Left ventricle myocardium inferior (tissue), 1 donor: ENCODE measurements at regions not wholly inside any gene's neighbourhood (a gene's known extent, or its start where the extent isn't known, plus 50 kb on each side); places are given as distances from the start of the nearest gene placed in this dataset.

Experiments
- DNase-seq: peaks from one replicate; pipeline ENCODE4 v3.0.0-alpha.2; 2020
- H3K27ac ChIP-seq: fragments of 200-600 bp; replicated peaks from 2 replicates; pipeline ENCODE4 v1.8.0; 2021
- H3K27me3 ChIP-seq: fragments of 200-600 bp; 2 replicates; pipeline ENCODE4 v1.8.0; 2021; ENCODE audit warnings: low read depth
- H3K36me3 ChIP-seq: fragments of 200-600 bp; 2 replicates; pipeline ENCODE4 v1.8.0; 2021
- H3K4me1 ChIP-seq: fragments of 200-600 bp; 2 replicates; pipeline ENCODE4 v1.8.0; 2021
- H3K4me3 ChIP-seq: fragments of 200-600 bp; 2 replicates; pipeline ENCODE4 v1.8.0; 2021; ENCODE audit warnings: mild to moderate bottlenecking, moderate library complexity
- H3K9me3 ChIP-seq: fragments of 200-600 bp; replicated peaks from 2 replicates; pipeline ENCODE4 v1.8.0; 2021
- CTCF ChIP-seq: fragments of 200-600 bp; IDR thresholded peaks from 2 replicates; pipeline ENCODE4 v1.8.0; 2021; ENCODE audit warnings: antibody characterized with exemption, mild to moderate bottlenecking, borderline replicate concordance
- intact Hi-C: fragments of 100-400 bp; cut with micrococcal nuclease; formaldehyde crosslinking; loops from one replicate; pipeline ENCODE4 v1.11.0; 2022
- donor health status: DM: no; HTN: yes; CAD: no; lungs with severe emphysema.

GRCh38 chr11:122304973-122305372 lies 189.0 kb upstream of the BLID start:
- Histone ChIP-seq H3K4me1 (peaks cover 19% of the 10 kb centered on the region), H3K36me3 (no peaks in the 10 kb centered on the region), H3K27ac (peak overlapping the region; percentile 23), H3K9me3 (peaks cover 1% of the 10 kb centered on the region), H3K4me3 (no peak overlapping the region), H3K27me3 (no peaks in the 10 kb centered on the region)
- intact Hi-C loops, result no loop called here
- TF ChIP-seq CTCF, result no peak
- DNase-seq, result no peak

- H3K9me3 ChIP-seq, result peaks cover 8% of the 10 kb centered on the region
- no peaks in the 10 kb centered on the region for H3K27me3 ChIP-seq
- no peak overlapping the region for H3K27ac ChIP-seq
- no peaks in the 10 kb centered on the region for H3K36me3 ChIP-seq
- intact Hi-C loops, result no loop called here
- DNase-seq, result no peak
- H3K4me1 ChIP-seq, result peaks cover 12% of the 10 kb centered on the region
- no peak for TF ChIP-seq CTCF
- no peak overlapping the region for H3K4me3 ChIP-seq
These were observed 188.3 kb upstream of the BLID start for GRCh38 chr11:122304306-122304705.

GRCh38 chr11:122294041-122294440 lies 178.0 kb upstream of the BLID start:
- no peak for DNase-seq
- H3K27ac ChIP-seq, result no peak overlapping the region
- H3K27me3 ChIP-seq, result no peaks in the 10 kb centered on the region
- no peak for TF ChIP-seq CTCF
- H3K4me1 ChIP-seq, result no peaks in the 10 kb centered on the region
- peaks cover 1% of the 10 kb centered on the region for H3K36me3 ChIP-seq
- H3K4me3 ChIP-seq, result no peak overlapping the region
- intact Hi-C loops, result loop anchor here (10.0 kb wide), 1 partner anchor 211 kb away; no protein-coding TSS in a partner anchor
- H3K9me3 ChIP-seq, result peaks cover 31% of the 10 kb centered on the region

GRCh38 chr11:122293296-122294023 lies 177.4 kb upstream of the BLID start:
- H3K27me3 ChIP-seq, result no peaks in the 10 kb centered on the region
- H3K4me3 ChIP-seq, result no peak overlapping the region
- TF ChIP-seq CTCF, result peak; percentile 64
- no peak overlapping the region for H3K27ac ChIP-seq
- no peak for DNase-seq
- intact Hi-C loops, result loop anchor here (10.0 kb wide), 1 partner anchor 211 kb away; no protein-coding TSS in a partner anchor
- no peaks in the 10 kb centered on the region for H3K36me3 ChIP-seq
- H3K9me3 ChIP-seq, result peaks cover 25% of the 10 kb centered on the region
- H3K4me1 ChIP-seq, result no peaks in the 10 kb centered on the region

GRCh38 chr11:122287401-122287800 lies 171.4 kb upstream of the BLID start:
- H3K27me3 ChIP-seq, result no peaks in the 10 kb centered on the region
- no peak overlapping the region for H3K4me3 ChIP-seq
- no peak overlapping the region for H3K27ac ChIP-seq
- no peaks in the 10 kb centered on the region for H3K4me1 ChIP-seq
- TF ChIP-seq CTCF, result no peak
- H3K9me3 ChIP-seq, result no peaks in the 10 kb centered on the region
- no peak for DNase-seq
- intact Hi-C loops, result no loop called here
- H3K36me3 ChIP-seq, result no peaks in the 10 kb centered on the region
